H9 (cell line): ENCODE measurements at regions not wholly inside any gene's neighbourhood (a gene's known extent, or its start where the extent isn't known, plus 50 kb on each side); places are given as distances from the start of the nearest gene placed in this dataset.

Experiments used
- DNase-seq: peaks from one replicate; pipeline ENCODE4 v3.0.0-alpha.2; 2017
- H2AFZ ChIP-seq: one replicate; pipeline ENCODE4 v1.6.1; 2013; ENCODE audit warnings: mild to moderate bottlenecking, low read length, control low read depth, moderate library complexity
- H2AK5ac ChIP-seq: 2 replicates; pipeline ENCODE4 v1.6.1; 2013; ENCODE audit warnings: low read length, control low read depth, mixed read lengths; ENCODE audit not compliant: insufficient read length
- H2BK120ac ChIP-seq: one replicate; pipeline ENCODE4 v1.6.1; 2013; ENCODE audit warnings: low read depth, mild to moderate bottlenecking, low read length, control low read depth, inconsistent platforms; ENCODE audit not compliant: poor library complexity, severe bottlenecking
- H2BK12ac ChIP-seq: 2 replicates; pipeline ENCODE4 v1.6.1; 2013; ENCODE audit warnings: low read length, control low read depth, mixed read lengths, low read depth; ENCODE audit not compliant: insufficient read length
- H2BK15ac ChIP-seq: 2 replicates; pipeline ENCODE4 v1.6.1; 2013; ENCODE audit warnings: low read depth, low read length, control low read depth
- H2BK20ac ChIP-seq: one replicate; pipeline ENCODE4 v1.6.1; 2013; ENCODE audit warnings: low read depth, mild to moderate bottlenecking, low read length, control low read depth, inconsistent platforms; ENCODE audit not compliant: poor library complexity, severe bottlenecking
- H2BK5ac ChIP-seq: 2 replicates; pipeline ENCODE4 v1.6.1; 2013; ENCODE audit warnings: low read length, control low read depth, mixed read lengths; ENCODE audit not compliant: insufficient read length
- H3K14ac ChIP-seq: 2 replicates; pipeline ENCODE4 v1.6.1; 2013; ENCODE audit warnings: low read length, control low read depth; ENCODE audit not compliant: insufficient read depth
- H3K18ac ChIP-seq: 2 replicates; pipeline ENCODE4 v1.6.1; 2013; ENCODE audit warnings: low read depth, mild to moderate bottlenecking, mixed read lengths, low read length, control low read depth; ENCODE audit not compliant: insufficient read length
- H3K23ac ChIP-seq: 2 replicates; pipeline ENCODE4 v1.6.1; 2013; ENCODE audit warnings: low read length, control low read depth, mixed read lengths, low read depth; ENCODE audit not compliant: insufficient read length
- H3K23me2 ChIP-seq: 2 replicates; pipeline ENCODE4 v1.6.1; 2013; ENCODE audit warnings: low read depth, mild to moderate bottlenecking, mixed read lengths, low read length, control low read depth; ENCODE audit not compliant: insufficient read length, poor library complexity, severe bottlenecking
- H3K27ac ChIP-seq: 2 replicates; pipeline ENCODE4 v1.5.1; 2013; ENCODE audit warnings: low read length, control low read depth, mixed read lengths, low read depth; ENCODE audit not compliant: insufficient read length
- H3K27me3 ChIP-seq: 2 replicates; pipeline ENCODE4 v1.6.1; 2013; ENCODE audit warnings: low read length, control low read depth, inconsistent platforms; ENCODE audit not compliant: insufficient read depth
- H3K4ac ChIP-seq: 2 replicates; pipeline ENCODE4 v1.6.1; 2013; ENCODE audit warnings: low read depth, mild to moderate bottlenecking, control low read depth, inconsistent platforms, low read length, moderate library complexity
- H3K4me1 ChIP-seq: 2 replicates; pipeline ENCODE4 v1.6.1; 2013; ENCODE audit warnings: low read length, control low read depth, inconsistent platforms; ENCODE audit not compliant: insufficient read depth
- H3K4me2 ChIP-seq: 2 replicates; pipeline ENCODE4 v1.6.1; 2013; ENCODE audit warnings: low read length, control low read depth, mixed read lengths; ENCODE audit not compliant: insufficient read length, insufficient read depth
- H3K56ac ChIP-seq: 2 replicates; pipeline ENCODE4 v1.6.1; 2013; ENCODE audit warnings: low read depth, mild to moderate bottlenecking, mixed read lengths, low read length, control low read depth; ENCODE audit not compliant: insufficient read length
- H3K79me1 ChIP-seq: 2 replicates; pipeline ENCODE4 v1.6.1; 2013; ENCODE audit warnings: low read depth, mild to moderate bottlenecking, moderate library complexity, low read length, control low read depth, inconsistent platforms; ENCODE audit not compliant: insufficient read depth, poor library complexity, severe bottlenecking
- H3K79me2 ChIP-seq: 2 replicates; pipeline ENCODE4 v1.6.1; 2013; ENCODE audit warnings: low read length, control low read depth, inconsistent platforms; ENCODE audit not compliant: insufficient read depth
- H3K9ac ChIP-seq: 2 replicates; pipeline ENCODE4 v1.6.1; 2013; ENCODE audit warnings: low read length, control low read depth, mixed read lengths; ENCODE audit not compliant: insufficient read length; ENCODE audit errors: extremely low read depth
- H3K9me3 ChIP-seq: one replicate; pipeline ENCODE4 v1.6.1; 2013; ENCODE audit warnings: low read depth, low read length, inconsistent platforms; ENCODE audit not compliant: control insufficient read depth
- H3T11ph ChIP-seq: one replicate; pipeline ENCODE4 v1.6.1; 2013; ENCODE audit warnings: mild to moderate bottlenecking, low read length, control low read depth, inconsistent platforms
- H4K20me1 ChIP-seq: one replicate; pipeline ENCODE4 v1.6.1; 2013; ENCODE audit not compliant: control insufficient read depth, insufficient read length, insufficient read depth
- H4K5ac ChIP-seq: 2 replicates; pipeline ENCODE4 v1.6.1; 2013; ENCODE audit warnings: low read depth, mild to moderate bottlenecking, mixed read lengths, low read length, control low read depth; ENCODE audit not compliant: insufficient read length
- H4K8ac ChIP-seq: replicated peaks from 2 replicates; pipeline ENCODE4 v1.6.1; 2013; ENCODE audit warnings: low read length, control low read depth, mixed read lengths, low read depth; ENCODE audit not compliant: insufficient read length
- H4K91ac ChIP-seq: 2 replicates; pipeline ENCODE4 v1.6.1; 2013; ENCODE audit warnings: low read depth, mild to moderate bottlenecking, moderate library complexity, mixed read lengths, low read length, control low read depth; ENCODE audit not compliant: insufficient read length
- H3K27ac Mint-ChIP-seq, 3 experiments: 2 replicates in 2 of 3; 3 replicates in 1 of 3; pipeline ENCODE4 v1.8.0; 2020 to 2021; ENCODE audit warnings: mixed read lengths in 3 of 3, mild to moderate bottlenecking in 1 of 3, moderate library complexity in 1 of 3
- H3K27me3 Mint-ChIP-seq: 2 replicates; pipeline ENCODE4 v1.8.0; 2021; ENCODE audit warnings: low read depth, mild to moderate bottlenecking, moderate library complexity, mixed read lengths
- H3K36me3 Mint-ChIP-seq, 3 experiments: 2 replicates in 2 of 3; 3 replicates in 1 of 3; pipeline ENCODE4 v1.8.0; 2020 to 2021; ENCODE audit warnings: low read depth in 3 of 3, mixed read lengths in 3 of 3; ENCODE audit not compliant: insufficient read depth in 1 of 3
- H3K4me1 Mint-ChIP-seq, 2 experiments: 2 replicates each; pipeline ENCODE4 v1.8.0; 2020; ENCODE audit warnings: mixed read lengths in 2 of 2
- H3K4me3 Mint-ChIP-seq, 2 experiments: 2 replicates in 1 of 2; 3 replicates in 1 of 2; pipeline ENCODE4 v1.8.0; 2020 to 2021; ENCODE audit warnings: mild to moderate bottlenecking in 2 of 2, mixed read lengths in 2 of 2, moderate library complexity in 1 of 2
- H3K9me3 Mint-ChIP-seq, 2 experiments: 2 replicates in 1 of 2; 3 replicates in 1 of 2; pipeline ENCODE4 v1.8.0; 2020; ENCODE audit warnings: mild to moderate bottlenecking in 2 of 2, mixed read lengths in 2 of 2, moderate library complexity in 1 of 2
- WGBS: extraction: QIAGEN DNeasy Blood & Tissue Kit; methylation state at CpG from one replicate; pipeline ENCODE4 v1.1.7; 2013; ENCODE audit warnings: missing lambda C conversion rate, low lambda C conversion rate, mixed read lengths; ENCODE audit not compliant: insufficient read length; ENCODE audit errors: extremely low coverage; 5-methylcytosine and 5-hydroxymethylcytosine counted together
- TF ChIP-seq, protein P1 (sequence below): fragments of 200-600 bp; sonication (generic); conservative IDR thresholded peaks from 3 replicates; pipeline ENCODE4 v1.8.0; 2021; ENCODE audit warnings: antibody characterized with exemption, mild to moderate bottlenecking

DNA sequence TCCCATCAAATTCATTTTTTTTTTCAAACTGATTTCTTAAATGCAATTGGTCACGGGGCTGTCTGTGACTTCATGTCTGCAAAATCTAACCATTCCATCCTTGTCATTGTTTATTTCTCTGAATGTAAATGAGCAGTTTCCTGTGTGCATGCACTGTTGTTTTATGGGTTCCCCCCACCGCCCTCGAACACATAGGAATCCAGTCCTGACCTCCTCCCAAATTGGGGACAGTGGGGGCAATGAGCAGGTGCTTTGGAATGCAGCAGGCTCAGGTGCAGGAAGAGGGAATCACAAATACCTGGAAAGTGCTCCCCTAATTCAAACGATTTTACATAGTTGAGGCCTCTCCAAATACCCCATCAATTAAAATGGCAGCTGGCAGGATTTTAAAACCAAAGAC is 62.6 kb upstream of the ESRRB start:
- H3K4ac ChIP-seq: no peak overlapping the region
- peaks cover 16% of the 10 kb centered on the region; the same call in 1 of the 2 replicates for H3K4me1 ChIP-seq
- Mint-ChIP-seq H3K27ac (peak overlapping the region in 2 of 3 experiments; percentile 80 to 95; a peak in 4 of 7 replicates), H3K4me3 (peak overlapping the region; percentile 4 to 69; a peak in 4 of 5 replicates), H3K9me3 (no peaks in the 10 kb centered on the region; a peak in 1 of 5 replicates), H3K4me1 (peaks cover 57 to 73% of the 10 kb centered on the region in 2 experiments), H3K36me3 (no peaks in the 10 kb centered on the region), H3K27me3 (peaks cover 75% of the 10 kb centered on the region)
- peaks cover 8% of the 10 kb centered on the region for H3K23me2 ChIP-seq
- H3K79me1 ChIP-seq: no peaks in the 10 kb centered on the region
- no peak overlapping the region for H2AK5ac ChIP-seq
- H3K4me2 ChIP-seq: peak overlapping the region; percentile 3
- DNase-seq: no peak
- H3K14ac ChIP-seq: no peak overlapping the region
- H3T11ph ChIP-seq: no peak overlapping the region
- H3K23ac ChIP-seq: no peak overlapping the region
- H2BK5ac ChIP-seq: no peak overlapping the region
- H2BK12ac ChIP-seq: no peak overlapping the region
- no CpG with 5 or more reads among the region's 4 CpGs for WGBS
- H4K8ac ChIP-seq: no peak overlapping the region
- no peak overlapping the region for H2BK20ac ChIP-seq
- H4K20me1 ChIP-seq: no peaks in the 10 kb centered on the region
- no peaks in the 10 kb centered on the region for H3K9me3 ChIP-seq
- H3K56ac ChIP-seq: no peak overlapping the region
- no peak overlapping the region for H4K5ac ChIP-seq
- no peak overlapping the region for H3K18ac ChIP-seq
- no peaks in the 10 kb centered on the region for H3K79me2 ChIP-seq
- TF ChIP-seq, protein P1, sequence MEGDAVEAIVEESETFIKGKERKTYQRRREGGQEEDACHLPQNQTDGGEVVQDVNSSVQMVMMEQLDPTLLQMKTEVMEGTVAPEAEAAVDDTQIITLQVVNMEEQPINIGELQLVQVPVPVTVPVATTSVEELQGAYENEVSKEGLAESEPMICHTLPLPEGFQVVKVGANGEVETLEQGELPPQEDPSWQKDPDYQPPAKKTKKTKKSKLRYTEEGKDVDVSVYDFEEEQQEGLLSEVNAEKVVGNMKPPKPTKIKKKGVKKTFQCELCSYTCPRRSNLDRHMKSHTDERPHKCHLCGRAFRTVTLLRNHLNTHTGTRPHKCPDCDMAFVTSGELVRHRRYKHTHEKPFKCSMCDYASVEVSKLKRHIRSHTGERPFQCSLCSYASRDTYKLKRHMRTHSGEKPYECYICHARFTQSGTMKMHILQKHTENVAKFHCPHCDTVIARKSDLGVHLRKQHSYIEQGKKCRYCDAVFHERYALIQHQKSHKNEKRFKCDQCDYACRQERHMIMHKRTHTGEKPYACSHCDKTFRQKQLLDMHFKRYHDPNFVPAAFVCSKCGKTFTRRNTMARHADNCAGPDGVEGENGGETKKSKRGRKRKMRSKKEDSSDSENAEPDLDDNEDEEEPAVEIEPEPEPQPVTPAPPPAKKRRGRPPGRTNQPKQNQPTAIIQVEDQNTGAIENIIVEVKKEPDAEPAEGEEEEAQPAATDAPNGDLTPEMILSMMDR: no peak
- H2BK15ac ChIP-seq: no peak overlapping the region
- H3K9ac ChIP-seq: no peak overlapping the region
- H2AFZ ChIP-seq: no peak overlapping the region
- no peak overlapping the region for H4K91ac ChIP-seq
- H3K27ac ChIP-seq: no peak overlapping the region
- H3K27me3 ChIP-seq: peaks cover 4% of the 10 kb centered on the region; the same call in 1 of the 2 replicates
- no peak overlapping the region for H2BK120ac ChIP-seq
